ENCODE measurements at regions not wholly inside any gene's neighbourhood (a gene's known extent, or its start where the extent isn't known, plus 50 kb on each side); places are given as distances from the start of the nearest gene placed in this dataset.
"Not testable (repeated sequence)": the region's sequence is repeated elsewhere in the genome, so short reads cannot be mapped to it uniquely, and the experiment has no call there.

- Histone ChIP-seq H3K9me3 (no peaks in the 10 kb centered on the region), H3K27ac (no peak overlapping the region), H3K36me3 (peaks cover 8% of the 10 kb centered on the region), H3K4me1 (ENCODE audit: control insufficient read depth in 1 of 2, insufficient read depth in 1 of 2, low read depth in 1 of 2, low read length in 1 of 2) (no peaks in the 10 kb centered on the region), H3K27me3 (no peaks in the 10 kb centered on the region), H3K4me3 (ENCODE audit: low read depth in 1 of 2, low read length in 1 of 2) (no peak overlapping the region)
- TF ChIP-seq CTCF (IDR thresholded peaks at IDR 0.05), result no peak
These were observed 68.8 kb downstream of the RMI2 start for GRCh38 chr16:11413907-11414595.

DNA sequence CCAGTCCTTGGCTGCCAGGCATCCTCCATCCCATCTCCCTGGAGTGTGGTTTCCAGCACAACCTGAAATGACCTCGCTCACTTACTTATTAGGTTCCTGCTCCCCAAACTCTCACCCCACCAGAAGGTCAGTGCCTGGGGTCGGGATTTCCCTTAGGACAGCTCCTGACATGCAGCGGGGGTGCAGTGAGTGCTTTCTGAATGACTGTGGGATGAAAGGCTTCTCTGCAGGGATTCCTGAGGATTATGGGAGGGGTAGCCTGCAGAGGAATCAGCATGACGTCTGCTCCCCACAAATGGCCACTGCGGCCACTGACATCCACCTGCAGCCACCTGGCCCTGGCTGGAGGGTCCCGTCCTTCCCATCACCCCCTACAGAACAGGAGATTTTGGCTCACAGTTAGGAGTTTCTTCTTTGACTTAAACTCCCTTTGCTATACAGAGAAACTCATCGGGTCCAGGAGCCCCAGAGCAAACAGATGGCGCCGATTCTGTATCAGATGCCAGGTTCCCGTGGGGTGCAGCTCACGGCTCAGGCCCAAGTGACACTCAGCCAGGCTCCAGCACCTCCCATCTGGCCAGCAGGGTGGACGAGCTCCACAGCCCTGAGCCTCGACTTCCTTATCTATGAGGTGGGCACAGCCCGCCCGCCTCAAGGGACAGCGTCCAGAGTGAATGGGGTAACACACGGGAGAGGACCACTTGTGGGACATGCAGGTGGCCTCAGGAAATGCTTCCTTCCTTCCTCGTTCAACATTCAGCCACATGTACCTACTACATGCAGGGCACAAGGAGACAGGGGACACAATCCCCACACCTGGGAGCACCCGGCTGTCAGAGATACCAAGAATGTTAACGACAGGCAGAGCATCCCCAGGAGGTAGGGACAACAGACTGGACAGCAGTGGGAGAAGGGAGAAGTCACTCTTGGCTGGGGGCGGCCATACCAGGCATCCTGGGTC lies 69.8 kb downstream of the RMI2 start:
- Histone ChIP-seq H3K27me3 (no peaks in the 10 kb centered on the region), H3K4me3 (ENCODE audit: low read depth in 1 of 2, low read length in 1 of 2) (no peak overlapping the region), H3K9me3 (no peaks in the 10 kb centered on the region), H3K27ac (no peak overlapping the region), H3K4me1 (ENCODE audit: control insufficient read depth in 1 of 2, insufficient read depth in 1 of 2, low read depth in 1 of 2, low read length in 1 of 2) (no peaks in the 10 kb centered on the region), H3K36me3 (peaks cover 8% of the 10 kb centered on the region)
- no peak for TF ChIP-seq CTCF (IDR thresholded peaks at IDR 0.05)

- Histone ChIP-seq H3K27ac (no peak overlapping the region), H3K4me1 (ENCODE audit: control insufficient read depth in 1 of 2, insufficient read depth in 1 of 2, low read depth in 1 of 2, low read length in 1 of 2) (no peaks in the 10 kb centered on the region), H3K4me3 (ENCODE audit: low read depth in 1 of 2, low read length in 1 of 2) (no peak overlapping the region), H3K27me3 (no peaks in the 10 kb centered on the region), H3K36me3 (peaks cover 8% of the 10 kb centered on the region), H3K9me3 (no peaks in the 10 kb centered on the region)
- no peak for TF ChIP-seq CTCF (IDR thresholded peaks at IDR 0.05)
These were observed 71.2 kb downstream of the RMI2 start for GRCh38 chr16:11416228-11417001.

DNA sequence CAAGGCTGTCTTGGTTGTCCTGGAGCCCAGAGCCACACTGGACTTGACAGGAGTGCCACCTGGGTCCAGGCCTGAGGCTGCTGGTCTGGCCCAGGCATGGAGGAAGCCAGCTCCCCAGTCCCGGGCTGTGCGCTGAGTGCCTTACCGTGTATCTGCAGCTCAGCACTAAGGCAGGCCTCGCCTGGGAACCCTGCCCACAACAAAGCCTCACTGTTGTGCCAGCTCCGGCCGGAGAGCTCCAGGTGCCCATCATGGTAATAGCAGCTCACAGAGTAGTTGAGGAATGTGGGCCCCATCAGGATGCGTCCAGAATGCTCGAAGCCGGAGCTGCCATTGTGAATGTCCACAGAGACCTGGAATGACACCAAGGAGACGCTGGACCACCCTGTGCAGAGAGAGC lies 72.2 kb downstream of the RMI2 start:
- no peaks in the 10 kb centered on the region for H3K27me3 ChIP-seq
- no peak for TF ChIP-seq CTCF (IDR thresholded peaks at IDR 0.05)
- peaks cover 8% of the 10 kb centered on the region for H3K36me3 ChIP-seq
- no peak overlapping the region for H3K27ac ChIP-seq
- H3K9me3 ChIP-seq, result no peaks in the 10 kb centered on the region
- H3K4me1 ChIP-seq (ENCODE audit: control insufficient read depth in 1 of 2, insufficient read depth in 1 of 2, low read depth in 1 of 2, low read length in 1 of 2), result no peaks in the 10 kb centered on the region
- H3K4me3 ChIP-seq (ENCODE audit: low read depth in 1 of 2, low read length in 1 of 2), result no peak overlapping the region

DNA sequence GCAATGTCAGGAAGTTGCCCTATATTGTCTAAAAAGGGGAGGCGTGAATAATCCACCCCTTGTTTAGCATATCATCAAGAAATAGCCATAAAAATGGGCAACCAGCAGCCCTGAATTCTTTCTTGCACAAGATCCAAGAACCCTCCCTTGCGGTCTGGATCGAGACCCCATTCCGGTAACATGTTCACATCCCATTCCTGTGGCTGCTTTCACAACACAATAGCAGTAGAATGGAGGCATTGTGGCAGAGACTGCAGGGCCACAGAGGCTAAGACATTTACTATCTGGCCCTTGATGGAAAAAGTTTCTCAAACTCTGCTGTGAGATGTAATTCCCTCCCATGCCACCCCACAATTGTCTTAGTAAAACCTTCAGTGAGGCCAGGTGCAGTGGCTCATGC lies 73.2 kb downstream of the RMI2 start:
- peaks cover 3% of the 10 kb centered on the region in 2 experiments for H3K4me1 ChIP-seq (ENCODE audit: control insufficient read depth in 1 of 2, insufficient read depth in 1 of 2, low read depth in 1 of 2, low read length in 1 of 2)
- no peaks in the 10 kb centered on the region for H3K9me3 ChIP-seq
- no peak overlapping the region for H3K27ac ChIP-seq
- no peak overlapping the region for H3K4me3 ChIP-seq (ENCODE audit: low read depth in 1 of 2, low read length in 1 of 2)
- no peak for TF ChIP-seq CTCF (IDR thresholded peaks at IDR 0.05)
- H3K36me3 ChIP-seq, result peaks cover 5% of the 10 kb centered on the region
- no peaks in the 10 kb centered on the region for H3K27me3 ChIP-seq

DNA sequence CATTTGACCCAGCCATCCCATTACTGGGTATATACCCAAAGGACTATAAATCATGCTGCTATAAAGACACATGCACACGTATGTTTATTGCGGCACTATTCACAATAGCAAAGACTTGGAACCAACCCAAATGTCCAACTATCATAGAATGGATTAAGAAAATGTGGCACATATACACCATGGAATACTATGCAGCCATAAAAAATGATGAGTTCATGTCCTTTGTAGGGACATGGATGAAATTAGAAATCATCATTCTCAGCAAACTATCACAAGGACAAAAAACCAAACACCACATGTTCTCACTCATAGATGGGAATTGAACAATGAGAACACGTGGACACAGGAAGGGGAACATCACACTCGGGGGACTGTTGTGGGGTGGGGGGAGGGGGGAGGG lies 74.8 kb downstream of the RMI2 start:
- H3K27ac ChIP-seq; H3K4me1 ChIP-seq (ENCODE audit: control insufficient read depth in 1 of 2, insufficient read depth in 1 of 2, low read depth in 1 of 2, low read length in 1 of 2); H3K27me3 ChIP-seq; H3K9me3 ChIP-seq; H3K4me3 ChIP-seq (ENCODE audit: low read depth in 1 of 2, low read length in 1 of 2): not testable (repeated sequence)
- H3K36me3 ChIP-seq, result peaks cover 12% of the 10 kb centered on the region
